ENCODE measurements at regions not wholly inside any gene's neighbourhood (a gene's known extent, or its start where the extent isn't known, plus 50 kb on each side); places are given as distances from the start of the nearest gene placed in this dataset.
"Not testable (repeated sequence)": the region's sequence is repeated elsewhere in the genome, so short reads cannot be mapped to it uniquely, and the experiment has no call there.

DNA sequence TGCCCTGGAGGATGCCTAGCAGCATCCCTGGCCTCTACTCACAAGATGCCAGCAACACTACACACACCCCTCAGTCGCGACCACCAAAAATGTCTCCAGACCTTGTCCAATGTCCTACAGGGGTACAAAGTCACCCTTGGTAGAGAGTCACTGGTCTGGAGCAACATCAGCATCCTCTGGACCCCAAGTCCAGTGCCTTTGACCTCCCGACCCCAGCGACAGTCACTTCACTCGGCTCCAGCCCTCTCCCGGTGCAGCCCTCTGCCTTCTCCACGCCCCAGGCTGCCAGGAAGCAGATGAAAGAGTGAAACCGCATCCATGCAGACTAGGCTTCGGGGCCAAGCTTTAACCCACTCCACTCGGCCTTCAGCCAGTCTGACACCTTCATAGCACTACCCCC is 92.0 kb upstream of the SRSF6 start:
- no peak for DNase-seq (ENCODE audit: low read depth, low spot score)

GRCh38 chr20:43364001-43364400 is 93.7 kb upstream of the SRSF6 start:
- DNase-seq (ENCODE audit: low read depth, low spot score): no peak

DNA sequence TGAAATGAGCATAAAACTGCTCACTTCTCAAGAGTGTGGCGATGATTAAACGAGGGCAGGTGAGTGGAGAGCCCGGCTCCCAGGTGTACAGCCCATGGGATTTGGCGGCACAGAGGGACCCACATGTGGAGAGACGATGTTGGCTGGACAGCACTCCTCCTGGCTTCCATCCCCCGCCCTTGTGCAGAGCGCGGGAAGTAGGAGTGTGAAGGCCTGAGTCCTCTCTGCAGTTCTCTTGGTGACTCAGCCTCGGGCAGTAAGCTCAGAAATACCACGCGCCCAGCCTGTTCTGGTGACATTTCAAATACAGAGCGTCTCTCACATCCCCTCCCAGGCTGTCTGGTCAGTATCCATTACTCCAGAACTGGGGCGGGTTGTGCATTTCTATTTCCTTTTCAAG is 94.2 kb upstream of the SRSF6 start:
- DNase-seq (ENCODE audit: low read depth, low spot score): peak; percentile 82

- no peak for DNase-seq (ENCODE audit: low read depth, low spot score)
Measured at GRCh38 chr20:43361526-43361925, 96.2 kb upstream of the SRSF6 start.

DNA sequence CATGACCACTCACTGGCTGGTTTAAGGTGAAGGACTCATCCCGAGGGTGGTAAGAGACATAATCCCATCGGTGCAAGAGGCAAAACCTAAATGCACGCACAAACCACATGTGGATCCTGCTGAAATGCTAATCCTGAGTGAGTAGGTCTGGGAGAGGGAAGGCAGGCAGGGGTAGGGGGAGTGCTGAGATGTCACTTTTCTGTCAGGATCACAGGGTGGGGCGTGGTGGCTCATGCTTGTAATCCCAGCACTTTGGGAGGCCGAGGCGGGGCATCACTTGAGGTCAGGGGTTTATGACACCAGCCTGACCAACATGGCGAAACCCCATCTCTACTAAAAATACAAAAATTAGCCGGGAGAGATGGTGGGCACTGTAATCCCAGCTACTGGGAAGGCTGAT is 97.7 kb upstream of the SRSF6 start:
- DNase-seq (ENCODE audit: low read depth, low spot score): no peak

GRCh38 chr20:43358811-43359210 is 98.9 kb upstream of the SRSF6 start:
- no peak for DNase-seq (ENCODE audit: low read depth, low spot score)

GRCh38 chr20:43357352-43357751 is 100.3 kb upstream of the SRSF6 start:
- no peak for DNase-seq (ENCODE audit: low read depth, low spot score)

- no peak for DNase-seq (ENCODE audit: low read depth, low spot score)
Measured at GRCh38 chr20:43355610-43356009, 102.1 kb upstream of the SRSF6 start.

DNA sequence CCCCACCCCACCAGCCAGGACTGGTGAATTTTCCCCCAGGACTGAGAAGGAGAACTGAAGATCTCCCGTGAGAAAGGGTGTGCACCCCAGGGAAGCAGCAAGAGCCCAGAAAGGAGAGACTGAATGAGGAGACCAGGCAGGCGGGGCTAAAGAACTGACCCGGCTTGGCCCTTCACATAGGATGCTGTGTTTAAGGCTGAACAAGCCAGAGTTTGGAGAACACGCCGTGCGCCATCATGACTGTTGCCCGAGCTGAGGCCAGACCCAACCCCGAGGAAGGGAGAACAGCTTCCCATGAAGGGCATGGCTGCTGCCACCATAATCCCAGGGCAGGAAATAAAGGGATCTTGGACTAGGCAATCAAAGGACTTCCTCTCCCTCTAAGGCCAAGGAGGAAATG is 104.7 kb upstream of the SRSF6 start:
- DNase-seq (ENCODE audit: low read depth, low spot score): no peak

GRCh38 chr20:43350694-43351093 is 107.0 kb upstream of the SRSF6 start:
- DNase-seq (ENCODE audit: low read depth, low spot score): not testable (repeated sequence)

DNA sequence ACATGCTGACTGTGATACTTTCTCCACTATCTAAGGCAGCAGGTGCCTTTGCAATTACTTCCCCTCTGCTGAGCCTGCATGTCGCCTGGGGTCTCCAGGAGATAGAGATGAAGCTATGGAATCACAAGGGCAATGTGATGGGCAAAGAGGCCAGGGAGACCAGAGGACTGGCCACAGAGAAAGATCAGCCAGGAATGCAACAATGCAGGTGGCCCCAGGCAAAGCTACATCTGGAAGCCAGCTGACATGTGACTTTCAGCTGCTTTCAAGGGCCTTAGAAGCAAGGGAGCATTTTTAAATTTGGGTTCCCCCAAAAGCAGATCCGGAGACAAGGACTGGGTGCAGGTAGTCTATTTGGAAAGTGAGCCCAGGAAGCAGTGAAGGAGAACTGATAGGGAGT is 107.9 kb upstream of the SRSF6 start:
- DNase-seq (ENCODE audit: low read depth, low spot score): peak; percentile 53

GRCh38 chr20:43347839-43348238 is 109.9 kb upstream of the SRSF6 start:
- not testable (repeated sequence) for DNase-seq (ENCODE audit: low read depth, low spot score)

- DNase-seq (ENCODE audit: low read depth, low spot score): no peak
Measured at GRCh38 chr20:43345676-43346075, 112.0 kb upstream of the SRSF6 start.

DNA sequence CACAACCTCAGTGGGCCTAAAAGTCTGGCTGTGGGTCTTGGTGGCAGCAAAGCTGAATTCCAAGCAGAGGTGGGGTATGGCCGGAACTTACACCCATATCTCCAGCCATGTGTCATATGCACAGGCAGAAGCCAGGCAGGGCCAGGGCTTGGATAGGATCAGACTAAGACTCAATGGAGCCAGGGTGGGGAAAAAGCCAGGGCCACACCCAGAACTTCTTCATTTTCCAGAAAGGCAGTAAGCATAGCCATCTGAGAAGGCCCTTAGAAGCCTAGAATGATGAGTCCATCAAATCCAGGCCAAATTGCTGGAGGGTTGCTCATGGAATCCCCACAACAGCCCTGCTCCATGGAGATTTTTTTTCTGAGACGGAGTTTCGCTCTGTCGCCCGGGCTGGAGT is 116.2 kb upstream of the SRSF6 start:
- DNase-seq (ENCODE audit: low read depth, low spot score): no peak

DNA sequence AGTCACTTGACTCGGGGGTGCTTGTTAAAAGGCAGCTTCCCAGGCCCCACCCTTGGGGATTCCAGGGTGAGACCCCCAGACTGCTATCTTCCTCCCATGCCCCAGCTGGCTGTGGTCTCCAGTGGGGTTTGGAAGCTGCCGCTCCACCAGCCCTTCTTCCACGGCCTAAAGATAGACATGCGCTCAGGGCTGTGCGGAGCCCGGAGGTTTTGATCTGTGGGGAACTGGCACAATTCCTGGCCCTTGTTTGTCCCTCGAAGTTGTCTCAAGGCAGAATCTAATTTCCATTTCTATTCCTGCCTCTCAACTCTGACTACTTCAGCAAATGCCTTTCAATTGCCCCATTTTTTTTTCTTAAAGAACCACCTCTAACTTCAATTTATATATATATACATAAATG is 120.7 kb upstream of the SRSF6 start:
- DNase-seq (ENCODE audit: low read depth, low spot score): no peak

DNA sequence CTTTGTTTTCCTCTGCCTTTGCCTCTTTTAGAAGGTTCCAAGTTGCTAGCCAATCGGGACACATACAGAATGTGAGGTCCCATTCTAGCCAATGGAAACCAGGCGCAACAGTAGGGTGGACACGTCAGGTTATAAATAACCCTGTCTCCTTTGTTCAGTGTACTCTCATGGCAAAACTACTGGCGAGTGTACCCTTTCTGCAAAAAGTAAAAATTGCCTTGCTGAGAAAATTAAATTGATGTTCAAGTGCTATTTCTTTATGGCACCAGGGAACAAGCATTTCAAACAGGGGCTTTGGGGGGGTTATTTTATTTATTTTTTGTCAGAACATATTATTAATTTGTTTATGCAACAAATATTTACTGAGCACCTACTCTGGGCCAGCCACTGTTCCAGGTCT is 123.6 kb upstream of the SRSF6 start:
- no peak for DNase-seq (ENCODE audit: low read depth, low spot score)

DNA sequence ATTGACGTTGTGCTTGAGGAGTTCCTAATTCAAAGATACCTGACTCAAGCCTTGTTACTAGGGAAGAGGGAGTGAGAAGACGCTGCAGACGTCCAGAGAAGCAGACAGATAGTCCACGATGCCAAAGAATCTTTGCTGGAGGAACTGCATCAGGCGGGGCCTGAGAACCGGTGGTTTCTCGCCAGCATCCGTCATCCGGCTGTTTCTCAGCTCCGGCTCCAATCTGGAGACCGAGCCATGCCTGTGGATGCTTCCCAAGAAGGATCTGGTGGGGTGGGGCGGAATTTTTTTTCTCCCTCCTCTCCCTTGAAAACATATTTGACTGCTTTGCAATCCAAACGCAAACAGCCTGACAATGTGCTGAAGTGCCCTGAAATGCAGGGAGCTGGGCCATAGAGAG is 125.8 kb upstream of the SRSF6 start:
- no peak for DNase-seq (ENCODE audit: low read depth, low spot score)

DNA sequence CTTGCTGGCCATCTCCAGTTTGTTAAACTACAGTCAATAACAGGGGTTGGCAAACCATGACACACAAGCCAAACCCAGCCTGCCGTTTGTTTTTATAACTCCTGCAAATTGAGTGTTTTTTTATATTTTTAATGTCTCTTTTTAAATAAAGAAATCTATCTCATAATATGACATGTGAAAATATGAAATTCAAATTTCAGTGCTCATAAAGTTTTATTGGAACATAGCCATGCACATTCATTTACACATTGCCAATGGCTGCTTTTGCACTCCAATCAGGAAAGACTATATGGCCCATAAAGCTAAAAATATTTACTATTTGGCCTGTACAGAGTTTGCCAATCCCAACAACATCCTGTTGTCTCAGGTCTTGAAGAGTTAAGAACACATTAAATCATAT is 129.0 kb upstream of the SRSF6 start:
- no peak for DNase-seq (ENCODE audit: low read depth, low spot score)

GRCh38 chr20:43327234-43327633 is 130.5 kb upstream of the SRSF6 start:
- DNase-seq (ENCODE audit: low read depth, low spot score): not testable (repeated sequence)

GRCh38 chr20:43325926-43326325 is 131.8 kb upstream of the SRSF6 start:
- DNase-seq (ENCODE audit: low read depth, low spot score): no peak

- DNase-seq (ENCODE audit: low read depth, low spot score): peak; percentile 91
Measured at GRCh38 chr20:43323592-43323991, 133.9 kb upstream of the PTPRT start.

DNA sequence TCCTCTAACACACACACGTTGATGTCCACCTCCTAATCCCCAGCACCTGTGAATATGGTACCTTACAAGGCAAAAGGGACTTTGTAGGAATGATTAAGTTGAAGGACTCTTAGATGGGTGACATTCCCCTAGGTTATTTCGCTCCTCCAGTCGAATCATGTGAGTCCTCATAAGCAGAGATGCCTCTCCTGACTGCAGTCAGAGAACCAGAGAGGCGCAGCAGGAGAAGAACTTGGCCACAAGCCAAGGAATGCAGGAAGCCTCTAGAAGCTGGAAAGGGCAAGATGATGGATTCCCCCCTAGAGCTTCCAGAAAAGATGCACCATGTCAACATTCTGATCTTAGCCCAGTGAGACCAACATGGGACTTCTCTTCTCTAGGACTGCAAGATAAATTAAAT is 133.1 kb upstream of the PTPRT start:
- DNase-seq (ENCODE audit: low read depth, low spot score): no peak

DNA sequence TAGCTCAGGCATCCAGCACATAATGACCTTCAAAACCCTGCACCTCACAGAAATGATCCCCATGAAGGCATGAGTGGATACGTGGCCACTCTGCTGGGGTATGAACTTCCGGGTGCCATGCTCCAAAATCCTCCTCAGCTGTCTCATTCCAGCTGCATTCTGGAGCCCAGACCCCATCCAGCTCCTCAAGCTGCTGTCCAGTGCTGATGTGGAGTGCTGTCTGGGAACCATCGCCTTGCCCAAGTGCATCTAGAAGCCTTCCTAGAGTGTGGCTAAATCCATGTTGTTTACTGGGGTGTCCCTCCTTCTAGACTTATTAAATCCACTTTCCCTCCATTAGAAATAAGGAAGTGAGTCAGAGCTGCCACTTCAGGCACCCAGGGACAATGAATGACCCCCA is 130.8 kb upstream of the PTPRT start:
- peak; percentile 27 for DNase-seq (ENCODE audit: low read depth, low spot score)

- DNase-seq (ENCODE audit: low read depth, low spot score): no peak
Measured at GRCh38 chr20:43318755-43319297, 129.1 kb upstream of the PTPRT start.
